ACC112 (cell line): ENCODE measurements at regions not wholly inside any gene's neighbourhood (a gene's known extent, or its start where the extent isn't known, plus 50 kb on each side); places are given as distances from the start of the nearest gene placed in this dataset.

Source experiments
- H2AFZ ChIP-seq: fragments of 200-600 bp; sonication (generic); one replicate; pipeline ENCODE4 v1.6.0; 2017; ENCODE audit warnings: antibody characterized with exemption, low read length; ENCODE audit not compliant: unreplicated experiment
- H3K27ac ChIP-seq: fragments of 200-600 bp; sonication (generic); 2 replicates; pipeline ENCODE4 v1.5.1; 2014; ENCODE audit warnings: low read depth, mild to moderate bottlenecking, antibody characterized with exemption, low read length, moderate library complexity
- H3K27me3 ChIP-seq: fragments of 200-600 bp; sonication (generic); 2 replicates; pipeline ENCODE4 v1.6.1; 2014; ENCODE audit warnings: mild to moderate bottlenecking, antibody characterized with exemption, low read length, moderate library complexity, mixed read lengths; ENCODE audit not compliant: insufficient read depth
- H3K36me3 ChIP-seq: fragments of 200-600 bp; sonication (generic); 2 replicates; pipeline ENCODE4 v1.6.1; 2016; ENCODE audit warnings: mild to moderate bottlenecking, antibody characterized with exemption, low read length, moderate library complexity, mixed read lengths; ENCODE audit not compliant: insufficient read depth
- H3K4me1 ChIP-seq: fragments of 200-600 bp; sonication (generic); one replicate; pipeline ENCODE4 v1.6.1; 2016; ENCODE audit warnings: low read length, mixed read lengths; ENCODE audit not compliant: insufficient read depth, unreplicated experiment, control insufficient read depth
- H3K4me3 ChIP-seq: fragments of 200-600 bp; sonication (generic); 2 replicates; pipeline ENCODE4 v1.5.1; 2014; ENCODE audit warnings: mild to moderate bottlenecking, low read depth, low read length
- H3K79me2 ChIP-seq: fragments of 200-600 bp; sonication (generic); one replicate; pipeline ENCODE4 v1.6.0; 2016; ENCODE audit warnings: low read length; ENCODE audit not compliant: control insufficient read depth, unreplicated experiment, insufficient read depth

DNA sequence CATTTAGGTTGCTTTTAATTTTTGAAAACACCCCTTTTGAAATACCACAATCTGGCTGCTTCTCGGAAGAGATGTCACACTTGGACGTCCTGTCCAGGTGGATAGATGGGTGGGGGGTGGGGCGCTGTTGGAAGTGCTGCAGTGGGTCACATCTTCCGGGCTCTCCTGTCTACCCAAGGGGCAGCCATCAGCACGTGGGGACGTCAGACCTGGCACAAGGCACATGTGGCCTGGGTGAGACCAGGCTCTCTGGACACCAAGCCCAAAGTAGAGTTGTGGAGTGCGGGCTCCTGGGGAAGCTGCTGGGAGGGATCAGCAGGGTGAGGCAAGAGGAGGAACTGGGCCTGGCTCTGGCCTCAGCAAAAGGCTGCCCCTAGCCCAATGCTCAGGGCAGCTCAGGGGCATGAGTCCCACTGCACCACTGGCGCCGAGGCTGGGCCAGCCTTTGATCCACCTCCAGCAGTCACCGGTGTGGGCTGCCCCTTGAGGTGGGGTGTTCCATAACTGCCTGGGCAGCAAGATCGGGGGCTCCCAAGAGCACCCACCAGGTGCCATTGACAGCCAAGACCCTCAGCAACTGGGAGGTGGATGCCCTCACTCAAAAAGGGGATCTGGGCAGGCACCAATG lies 68.6 kb upstream of the CCND1 start:
- no peak overlapping the region for H2AFZ ChIP-seq

DNA sequence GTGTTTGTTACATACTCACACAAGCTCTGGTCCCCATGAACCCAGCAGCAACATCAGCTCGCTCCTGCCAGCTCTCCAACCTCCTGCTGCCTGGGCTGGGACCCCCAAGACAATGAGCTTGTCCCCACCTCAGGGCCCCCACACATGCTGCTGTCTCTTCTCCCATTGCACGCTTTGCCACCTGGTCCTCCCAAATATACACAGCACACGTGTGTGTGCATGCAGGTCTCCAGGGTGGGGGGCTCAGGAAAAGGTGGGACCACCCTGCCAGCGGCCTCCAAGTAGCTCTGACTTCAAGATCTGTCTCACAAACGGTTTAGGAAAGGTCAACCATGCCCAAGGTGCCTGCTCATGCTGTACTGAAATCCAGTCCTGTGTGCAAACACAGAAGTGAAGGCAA lies 68.1 kb upstream of the CCND1 start:
- H3K4me1 ChIP-seq: peaks cover 5% of the 10 kb centered on the region
- H3K27ac ChIP-seq: no peak overlapping the region
- no peaks in the 10 kb centered on the region for H3K36me3 ChIP-seq
- H3K4me3 ChIP-seq: no peak overlapping the region
- no peaks in the 10 kb centered on the region for H3K79me2 ChIP-seq
- no peak overlapping the region for H2AFZ ChIP-seq
- no peaks in the 10 kb centered on the region for H3K27me3 ChIP-seq

More for the DNA sequence above, 68.6 kb upstream of the CCND1 start:
- Histone ChIP-seq H3K27me3 (no peaks in the 10 kb centered on the region), H3K4me1 (peaks cover 9% of the 10 kb centered on the region), H3K79me2 (no peaks in the 10 kb centered on the region), H3K27ac (no peak overlapping the region), H3K4me3 (no peak overlapping the region), H3K36me3 (no peaks in the 10 kb centered on the region)

DNA sequence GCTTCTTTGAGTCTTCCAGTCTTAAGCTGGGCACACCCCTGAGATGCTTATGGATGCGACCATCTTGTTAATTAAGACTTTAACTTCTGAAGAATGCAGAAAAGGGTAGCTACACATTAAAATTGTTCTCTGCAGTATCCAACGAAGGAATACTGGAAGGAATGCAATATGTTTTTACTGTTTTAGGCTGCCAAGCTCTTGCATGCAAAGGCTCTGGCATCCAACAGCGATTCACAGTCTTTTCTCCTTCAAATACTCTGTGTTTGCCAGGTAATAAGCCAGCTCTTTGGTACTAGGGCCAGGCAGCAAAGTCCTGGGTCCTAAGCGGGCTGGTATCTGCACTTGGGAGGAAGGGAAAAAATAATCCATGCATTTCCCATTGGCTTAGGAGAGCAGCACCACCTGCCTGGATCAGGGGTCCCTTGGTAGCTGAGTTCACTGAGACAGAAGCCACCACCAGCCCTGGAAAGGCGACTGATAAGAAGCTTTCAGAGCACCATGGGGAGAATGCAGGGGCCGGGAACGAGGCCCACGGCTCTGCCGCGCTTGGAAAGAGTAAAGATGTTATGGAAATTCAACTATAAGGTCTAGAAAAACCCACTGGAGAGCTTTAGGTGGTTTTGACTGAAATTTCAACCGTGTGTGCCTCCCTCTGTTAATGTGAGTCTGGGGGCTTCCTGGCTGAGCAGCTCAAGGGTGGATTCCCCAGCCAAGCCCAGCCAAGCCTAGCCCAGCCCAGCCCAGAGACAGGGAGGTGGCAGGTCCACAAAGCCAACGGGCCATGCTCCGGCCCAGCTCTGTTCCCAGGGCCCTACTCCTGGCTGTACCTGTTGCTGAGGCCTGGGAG lies 67.0 kb upstream of the CCND1 start:
- Histone ChIP-seq H3K79me2 (no peaks in the 10 kb centered on the region), H3K27me3 (no peaks in the 10 kb centered on the region), H3K4me1 (no peaks in the 10 kb centered on the region), H3K36me3 (no peaks in the 10 kb centered on the region), H2AFZ (no peak overlapping the region), H3K4me3 (no peak overlapping the region), H3K27ac (no peak overlapping the region)

DNA sequence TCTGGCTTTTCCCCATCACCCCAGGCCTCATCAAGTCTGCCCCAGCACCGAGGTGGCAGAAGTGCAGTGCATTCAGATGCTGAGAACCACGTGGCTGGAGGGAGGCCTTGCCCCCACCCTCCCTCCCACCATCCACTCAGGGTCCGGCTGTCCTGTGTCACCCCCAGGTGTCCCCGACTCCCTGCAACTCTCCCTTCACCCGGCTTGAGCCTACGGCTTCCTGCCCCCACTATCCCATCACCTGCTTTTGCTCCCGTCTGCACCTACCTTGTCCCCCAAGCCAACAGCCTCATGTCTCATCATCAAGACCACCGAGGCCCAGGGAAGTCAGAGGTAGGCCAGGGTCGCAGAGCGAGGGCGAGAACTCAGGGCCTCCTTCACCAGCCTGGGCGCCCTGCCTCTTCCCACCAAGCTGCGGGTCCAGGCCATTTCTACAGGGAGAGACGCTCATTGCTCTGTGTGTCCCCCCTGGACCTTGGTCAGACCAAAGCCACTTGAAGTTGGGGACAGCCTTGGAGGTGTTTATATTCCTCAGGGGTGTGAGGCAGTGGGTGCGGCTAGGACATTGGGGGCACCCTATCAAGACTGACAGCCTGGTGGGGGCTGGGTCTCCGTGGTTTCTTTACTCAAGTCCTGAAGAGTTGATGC lies 66.2 kb upstream of the CCND1 start:
- Histone ChIP-seq H3K27me3 (no peaks in the 10 kb centered on the region), H3K27ac (no peak overlapping the region), H3K36me3 (no peaks in the 10 kb centered on the region), H3K79me2 (no peaks in the 10 kb centered on the region), H3K4me3 (no peak overlapping the region), H3K4me1 (no peaks in the 10 kb centered on the region), H2AFZ (no peak overlapping the region)

DNA sequence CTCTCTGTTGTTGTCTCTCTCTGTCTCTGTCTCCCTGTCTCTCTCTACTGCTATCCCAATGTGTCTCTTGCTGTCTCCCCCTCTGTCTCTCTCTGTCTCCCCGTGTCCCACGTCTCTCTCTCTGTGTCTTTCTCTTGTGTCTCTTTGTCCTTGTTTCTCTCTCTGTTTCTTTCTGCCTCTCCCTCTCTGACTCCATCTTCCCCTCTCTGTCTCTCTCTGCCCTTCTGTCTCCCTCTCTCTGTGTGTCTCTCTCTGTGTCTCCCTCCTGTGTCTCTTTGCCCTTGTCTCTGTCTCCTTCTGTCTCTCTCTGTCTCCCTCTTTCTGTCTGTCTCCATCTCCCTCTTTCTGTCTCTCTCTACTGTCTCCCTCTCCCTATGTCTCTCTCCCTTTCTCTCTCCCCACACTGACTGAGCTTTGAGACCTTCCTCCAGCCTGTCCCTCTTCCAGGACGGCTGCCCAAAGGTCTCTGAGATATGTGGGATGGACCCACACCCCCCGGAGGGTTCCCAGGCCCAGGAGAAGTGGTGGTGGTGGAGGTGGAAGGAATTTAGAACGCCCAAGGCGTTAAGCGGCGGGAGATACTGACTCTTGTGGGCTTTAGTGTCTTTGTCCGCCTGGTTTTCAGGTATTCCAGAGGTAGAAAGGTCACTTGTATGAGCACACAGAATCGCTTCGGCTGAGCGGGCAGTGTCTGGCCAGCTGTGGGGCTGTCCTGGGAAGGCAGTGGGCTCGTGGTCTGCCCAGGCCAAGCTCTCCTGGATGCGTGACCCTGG lies 65.5 kb upstream of the CCND1 start:
- H3K4me3 ChIP-seq: no peak overlapping the region
- no peaks in the 10 kb centered on the region for H3K79me2 ChIP-seq
- H3K36me3 ChIP-seq: no peaks in the 10 kb centered on the region
- H3K27me3 ChIP-seq: no peaks in the 10 kb centered on the region
- no peak overlapping the region for H2AFZ ChIP-seq
- no peak overlapping the region for H3K27ac ChIP-seq
- H3K4me1 ChIP-seq: no peaks in the 10 kb centered on the region

DNA sequence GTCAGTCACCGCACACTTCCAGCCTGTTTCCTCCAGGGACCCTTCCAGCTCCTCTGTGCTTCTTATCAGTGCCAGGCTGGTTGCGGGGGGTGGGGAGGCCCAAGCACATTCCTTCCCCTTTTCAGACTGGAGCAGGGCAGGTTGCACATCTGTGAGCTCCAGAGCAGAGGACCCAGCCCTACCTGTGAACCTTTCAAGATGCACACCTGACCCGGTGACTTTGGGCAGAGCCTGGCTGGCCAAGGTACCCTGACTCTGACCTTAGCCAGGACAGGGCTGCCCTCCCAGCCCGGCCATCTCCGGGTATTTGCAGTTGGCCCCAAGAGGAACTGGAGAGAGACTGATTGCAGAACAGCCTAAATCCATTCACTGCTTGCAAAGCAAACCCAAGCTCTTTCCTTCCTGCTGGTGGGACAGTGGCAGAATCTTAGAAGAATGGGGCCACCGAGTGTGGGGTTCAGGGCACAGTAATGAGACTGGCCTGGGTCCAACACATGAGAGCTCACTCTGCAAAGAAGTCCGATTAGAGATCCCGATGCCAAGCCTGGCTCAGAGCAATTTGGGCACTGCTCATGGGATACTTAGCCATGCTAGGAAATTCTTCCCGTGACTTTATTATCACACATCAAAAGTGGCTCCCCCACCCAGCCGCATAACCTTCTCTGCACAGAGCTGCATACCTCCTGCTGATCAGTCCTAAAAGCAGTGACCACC lies 64.7 kb upstream of the CCND1 start:
- H3K79me2 ChIP-seq: no peaks in the 10 kb centered on the region
- no peaks in the 10 kb centered on the region for H3K27me3 ChIP-seq
- H3K4me1 ChIP-seq: no peaks in the 10 kb centered on the region
- H3K4me3 ChIP-seq: no peak overlapping the region
- H2AFZ ChIP-seq: no peak overlapping the region
- no peaks in the 10 kb centered on the region for H3K36me3 ChIP-seq
- H3K27ac ChIP-seq: no peak overlapping the region

DNA sequence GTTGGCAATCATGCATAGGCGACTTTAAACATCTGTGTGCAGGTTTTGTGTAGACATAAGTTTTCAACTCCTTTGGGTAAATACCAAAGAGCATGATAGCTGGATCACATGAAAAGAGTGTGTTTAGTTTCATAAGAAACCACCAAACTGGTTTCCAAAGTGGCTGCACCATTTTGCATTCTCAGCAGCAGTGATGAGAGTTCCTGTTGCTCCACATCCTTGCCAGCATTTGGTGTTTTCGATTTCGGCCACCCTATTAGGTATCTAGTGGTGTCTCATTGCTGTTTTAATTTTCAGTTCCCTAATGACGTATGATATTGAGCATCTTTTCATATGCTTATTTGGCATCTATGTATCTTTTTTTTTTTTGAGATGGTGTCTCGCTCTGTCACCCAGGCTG lies 62.8 kb upstream of the CCND1 start:
- Histone ChIP-seq H2AFZ (no peak overlapping the region), H3K36me3 (no peaks in the 10 kb centered on the region), H3K27me3 (no peaks in the 10 kb centered on the region), H3K4me3 (no peak overlapping the region), H3K27ac (no peak overlapping the region), H3K79me2 (no peaks in the 10 kb centered on the region), H3K4me1 (no peaks in the 10 kb centered on the region)

DNA sequence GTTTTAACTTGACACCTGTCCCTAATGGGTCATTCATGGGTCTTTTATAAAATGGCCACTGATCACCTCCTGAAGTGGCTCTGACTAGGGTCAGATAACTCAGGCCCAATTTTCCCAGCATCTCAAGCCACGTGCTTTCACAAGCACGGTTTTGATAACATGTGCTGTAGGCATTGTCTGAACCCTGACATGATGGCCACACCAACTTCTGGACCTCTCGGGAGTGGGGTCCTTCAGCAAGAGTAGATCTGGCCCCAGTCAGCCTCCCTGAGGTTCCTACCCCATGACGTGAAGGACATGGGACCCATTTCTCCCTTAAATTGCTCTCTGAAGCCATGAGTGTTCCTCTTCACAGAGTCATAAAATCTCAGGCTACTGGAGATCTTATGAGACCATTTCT lies 60.4 kb upstream of the CCND1 start:
- no peak overlapping the region for H2AFZ ChIP-seq
- H3K4me3 ChIP-seq: no peak overlapping the region
- H3K27ac ChIP-seq: no peak overlapping the region
- no peaks in the 10 kb centered on the region for H3K79me2 ChIP-seq
- no peaks in the 10 kb centered on the region for H3K4me1 ChIP-seq
- H3K27me3 ChIP-seq: no peaks in the 10 kb centered on the region
- H3K36me3 ChIP-seq: no peaks in the 10 kb centered on the region

DNA sequence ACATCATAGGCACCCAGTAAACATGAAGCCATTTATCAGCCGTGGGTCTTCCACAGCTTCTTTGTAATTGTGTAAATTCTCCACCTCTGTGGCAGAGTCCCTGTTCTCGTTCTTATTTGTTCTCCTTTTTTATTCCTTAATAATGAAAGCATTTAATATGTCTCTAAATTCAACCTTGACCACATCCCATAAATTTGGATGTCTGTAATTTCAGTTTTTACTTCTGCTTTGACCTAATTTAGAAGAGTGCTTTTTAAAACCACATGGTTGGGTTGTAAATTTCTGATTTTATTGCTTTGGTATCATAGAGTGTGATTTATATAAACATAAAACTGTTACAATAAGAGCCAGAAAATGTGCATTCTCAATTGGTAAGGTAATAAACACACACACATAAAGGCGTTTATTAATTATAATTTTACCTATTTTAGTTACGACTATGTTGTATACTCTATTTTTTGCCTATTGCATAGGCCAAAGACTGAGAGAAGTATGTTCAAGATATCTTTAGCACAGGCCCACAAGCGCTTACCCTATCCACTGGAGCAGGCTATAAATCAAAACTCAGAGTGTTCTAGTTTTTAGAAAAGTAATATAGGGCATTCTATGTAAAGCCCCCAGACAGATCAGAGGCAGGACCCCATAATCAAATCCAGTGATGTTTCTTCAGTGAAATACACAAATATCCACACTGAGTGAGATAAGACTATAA lies 58.0 kb upstream of the CCND1 start:
- Histone ChIP-seq H3K27ac (no peak overlapping the region), H3K4me1 (peaks cover 9% of the 10 kb centered on the region), H3K79me2 (no peaks in the 10 kb centered on the region), H3K27me3 (no peaks in the 10 kb centered on the region), H3K36me3 (no peaks in the 10 kb centered on the region), H3K4me3 (no peak overlapping the region), H2AFZ (no peak overlapping the region)
